GM21576 (cell line): ENCODE measurements at regions not wholly inside any gene's neighbourhood (a gene's known extent, or its start where the extent isn't known, plus 50 kb on each side); places are given as distances from the start of the nearest gene placed in this dataset.

Experiments
- ATAC-seq: cut with Tn5 transposase; IDR thresholded peaks from one replicate; pipeline ENCODE4 v1.9.1; 2021; ENCODE audit warnings: mild to moderate bottlenecking, moderate library complexity; ENCODE audit not compliant: unreplicated experiment

- peak; percentile 36 for ATAC-seq
These were observed 304.0 kb downstream of the LPIN1 start for GRCh38 chr2:12050396-12050795.

- no peak for ATAC-seq
These were observed 305.4 kb downstream of the LPIN1 start for GRCh38 chr2:12051831-12052230.

- ATAC-seq: no peak
These were observed 306.4 kb downstream of the LPIN1 start for GRCh38 chr2:12052796-12053195.

- ATAC-seq: no peak
These were observed 308.7 kb downstream of the LPIN1 start for GRCh38 chr2:12054956-12055618.

GRCh38 chr2:12057436-12058166 is 311.2 kb downstream of the LPIN1 start:
- ATAC-seq: peak; percentile 87

DNA sequence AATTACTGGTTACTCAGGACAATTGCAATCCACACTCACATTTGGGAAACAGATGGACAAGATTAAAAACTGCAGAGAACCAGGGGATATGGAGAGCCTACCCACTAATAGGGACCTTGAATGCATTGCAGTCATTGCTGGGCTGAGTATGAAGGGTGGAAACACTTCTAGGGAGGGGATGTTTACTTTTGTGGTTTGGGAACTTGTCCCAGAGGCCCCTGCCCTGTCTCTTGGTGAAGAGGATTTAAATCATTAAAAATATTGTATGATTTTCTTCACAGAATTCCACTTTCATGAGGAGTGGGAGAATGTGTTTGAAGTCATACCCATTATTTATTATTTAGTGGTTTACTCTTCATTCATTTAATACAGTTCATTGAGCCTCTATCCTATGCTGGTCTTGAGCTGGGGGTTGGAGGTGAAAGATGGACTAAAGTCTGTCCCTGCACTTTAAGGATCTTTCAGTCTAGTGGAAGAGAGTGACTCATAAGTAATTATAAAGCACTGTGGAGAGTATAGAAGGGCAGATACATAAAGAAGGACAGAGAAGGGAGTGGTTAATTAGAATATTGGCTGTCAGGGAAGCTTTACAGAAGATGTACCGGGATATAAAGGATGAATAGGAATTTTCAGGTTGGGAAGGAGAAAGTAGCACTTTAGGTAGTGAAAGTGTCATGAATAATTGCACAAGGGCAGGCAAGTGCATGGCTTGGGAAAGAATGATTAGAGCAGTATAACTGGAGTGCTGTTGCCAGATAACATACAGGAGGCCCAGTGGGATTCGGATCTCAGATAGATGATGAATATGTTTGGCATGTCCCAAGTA is 313.4 kb downstream of the LPIN1 start:
- ATAC-seq: no peak

DNA sequence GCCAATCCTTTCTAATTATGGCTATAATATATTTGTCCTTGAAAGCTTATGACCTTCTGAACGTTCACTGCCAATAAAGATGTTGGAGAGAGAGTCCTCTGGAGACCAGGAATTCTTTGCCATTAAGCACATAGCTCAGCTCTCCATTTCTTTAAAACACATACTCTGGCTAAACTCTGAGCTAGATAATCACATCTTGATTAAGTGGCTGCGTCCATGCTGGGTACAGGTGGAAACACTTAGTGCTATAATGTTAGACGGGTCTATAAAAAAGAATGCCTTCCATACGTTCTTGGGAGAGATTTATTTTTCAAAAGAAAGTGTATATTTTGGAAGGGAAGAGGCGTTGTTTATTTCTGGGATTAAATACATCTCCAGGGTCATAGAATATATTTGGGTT is 314.5 kb downstream of the LPIN1 start:
- ATAC-seq: no peak

DNA sequence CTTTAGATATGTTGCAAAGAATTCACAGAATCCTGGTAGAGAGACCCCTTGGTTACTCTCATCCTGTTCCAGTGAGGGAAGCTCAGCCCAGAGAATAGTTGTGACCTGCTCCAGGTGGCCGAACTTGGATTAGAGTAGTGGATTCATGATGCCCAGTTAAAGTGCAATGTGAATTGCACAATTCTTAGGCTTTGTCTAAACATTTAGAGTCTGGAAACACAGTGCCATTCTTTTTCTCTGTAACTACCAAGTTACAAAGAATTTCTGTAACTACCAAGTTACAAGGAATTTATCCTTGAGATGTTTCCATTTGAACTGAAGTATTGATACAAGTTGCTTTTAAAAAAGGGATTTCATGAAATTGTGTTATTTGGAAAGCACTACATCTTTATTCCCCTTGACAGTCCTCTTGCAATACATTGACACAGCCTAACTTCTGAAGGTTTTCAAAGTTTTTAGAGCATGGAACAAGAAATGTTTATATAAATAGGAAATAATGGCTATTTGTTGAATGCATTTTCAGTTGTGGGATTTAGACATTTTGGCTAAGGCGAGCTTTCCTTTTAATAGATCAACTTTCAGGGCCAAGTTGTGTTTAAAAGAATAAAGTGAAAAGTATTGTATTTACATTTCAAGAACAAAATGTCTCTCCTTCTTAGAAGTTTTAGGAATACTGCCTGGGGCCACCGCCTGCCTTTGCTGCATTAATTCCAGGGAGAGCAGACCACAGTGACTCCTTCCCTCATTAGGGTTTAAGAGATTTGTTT is 315.0 kb downstream of the LPIN1 start:
- no peak for ATAC-seq

- ATAC-seq: no peak
These were observed 315.6 kb downstream of the LPIN1 start for GRCh38 chr2:12062053-12062395.

DNA sequence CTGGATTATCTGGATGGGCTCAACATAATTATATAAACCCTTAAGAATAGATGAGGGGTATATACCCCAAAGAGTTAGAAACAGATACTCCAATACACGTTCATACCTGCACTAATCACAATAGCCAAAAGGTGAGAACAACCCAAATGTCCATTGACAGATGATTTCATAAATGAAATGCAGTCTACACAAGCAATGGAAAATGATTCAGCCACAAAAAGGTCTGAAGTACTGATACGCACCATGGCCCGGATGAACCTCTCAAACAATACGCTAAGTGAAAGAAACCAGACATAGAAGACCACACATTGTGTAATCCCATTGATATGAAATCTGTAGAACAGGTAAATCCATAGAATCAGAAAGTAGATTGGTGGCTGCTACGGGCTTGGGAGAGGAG is 316.8 kb downstream of the LPIN1 start:
- ATAC-seq: no peak

GRCh38 chr2:12064153-12064552 is 317.7 kb downstream of the LPIN1 start:
- ATAC-seq: no peak

- no peak for ATAC-seq
These were observed 319.7 kb downstream of the LPIN1 start for GRCh38 chr2:12066116-12066515.

DNA sequence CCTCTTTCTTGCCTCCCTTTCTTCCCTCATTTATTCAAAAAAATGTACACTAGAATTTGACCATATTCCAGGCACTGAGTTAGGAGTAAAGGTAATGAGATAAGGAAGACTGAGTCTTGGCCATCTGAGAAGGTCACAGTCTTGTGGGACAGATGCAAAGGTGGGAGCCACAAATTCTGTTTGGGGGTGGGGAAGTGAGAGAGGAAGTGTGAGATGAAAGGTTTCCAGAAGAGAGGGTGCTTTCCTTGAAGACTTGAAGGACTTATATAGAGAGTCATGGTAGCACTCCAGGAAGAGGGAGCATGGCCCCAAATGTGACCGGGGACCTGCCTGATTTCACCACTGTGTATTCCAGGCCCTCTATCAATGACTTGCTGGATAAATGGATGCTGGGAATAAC is 320.6 kb downstream of the LPIN1 start:
- ATAC-seq: no peak

GRCh38 chr2:12068796-12069538 is 322.5 kb downstream of the LPIN1 start:
- no peak for ATAC-seq

GRCh38 chr2:12070153-12070552 is 323.7 kb downstream of the LPIN1 start:
- ATAC-seq: no peak

DNA sequence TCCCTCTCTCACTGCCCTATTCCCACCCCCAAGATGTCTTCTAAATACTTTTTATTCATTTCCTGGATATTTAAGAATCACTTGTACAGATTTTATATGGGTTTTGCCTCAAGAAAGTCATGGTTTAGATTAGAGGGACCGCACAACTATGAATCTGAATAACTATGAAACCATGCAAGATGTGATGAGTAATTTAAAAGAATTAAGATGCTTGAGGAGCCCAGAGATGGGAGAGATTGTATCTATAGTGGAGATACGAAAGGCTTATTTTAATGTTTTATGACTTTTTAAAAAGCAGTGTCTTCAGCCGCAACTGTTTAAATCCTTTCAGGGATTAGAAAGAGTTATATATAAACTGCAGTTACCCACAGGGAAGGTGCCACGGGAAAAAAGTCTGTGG is 324.1 kb downstream of the LPIN1 start:
- ATAC-seq: no peak

DNA sequence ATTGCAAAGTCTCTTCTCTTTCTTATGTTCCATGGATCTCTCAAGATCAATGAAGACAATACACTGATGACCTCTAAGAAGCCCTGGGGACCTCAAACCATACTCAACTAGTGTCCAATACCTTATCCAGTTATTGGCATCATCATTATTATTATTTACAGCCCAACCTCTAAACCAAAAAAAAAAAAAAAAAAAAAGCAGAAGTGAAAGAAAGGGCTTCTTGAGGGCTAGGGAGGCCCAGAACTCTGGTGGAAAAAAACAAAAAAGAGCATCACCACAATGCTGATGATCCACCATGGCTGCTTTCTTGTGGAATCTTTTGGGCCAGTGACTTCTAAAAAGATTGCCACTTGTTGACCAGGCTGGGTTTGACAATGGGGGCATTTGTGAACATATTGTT is 324.9 kb downstream of the LPIN1 start:
- ATAC-seq: peak; percentile 67

DNA sequence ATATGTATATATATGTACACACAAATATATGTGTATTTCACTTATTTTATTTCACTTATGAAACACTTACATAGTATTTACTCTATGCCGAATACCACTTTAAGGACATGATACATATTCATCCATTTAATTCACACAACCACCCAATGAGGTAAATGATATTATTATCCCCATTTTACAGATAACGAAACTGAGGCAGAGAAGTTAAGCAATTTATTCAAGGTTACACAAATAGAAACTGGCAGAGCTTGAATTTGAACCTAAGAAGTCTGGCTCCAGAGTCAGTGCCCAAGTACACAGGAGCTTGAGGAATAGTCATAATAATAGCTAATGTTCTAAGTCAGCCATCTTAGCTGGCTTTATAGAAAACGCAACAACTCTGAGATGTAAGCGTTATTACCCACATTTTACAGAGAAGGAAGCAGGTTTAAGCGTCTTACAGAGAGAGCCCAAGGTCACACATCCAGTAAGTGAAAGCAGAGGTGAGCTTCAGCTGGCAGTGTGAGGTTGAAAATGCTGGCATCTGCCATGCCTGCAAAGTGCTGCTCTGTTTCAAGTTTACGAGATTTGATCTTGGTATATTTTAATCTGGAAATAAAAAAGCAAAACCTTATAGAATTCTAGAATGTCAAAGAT is 326.9 kb downstream of the LPIN1 start:
- ATAC-seq: no peak

- ATAC-seq: no peak
These were observed 327.9 kb downstream of the LPIN1 start for GRCh38 chr2:12074126-12074844.
